ENCODE measurements at regions not wholly inside any gene's neighbourhood (a gene's known extent, or its start where the extent isn't known, plus 50 kb on each side); places are given as distances from the start of the nearest gene placed in this dataset.

DNA sequence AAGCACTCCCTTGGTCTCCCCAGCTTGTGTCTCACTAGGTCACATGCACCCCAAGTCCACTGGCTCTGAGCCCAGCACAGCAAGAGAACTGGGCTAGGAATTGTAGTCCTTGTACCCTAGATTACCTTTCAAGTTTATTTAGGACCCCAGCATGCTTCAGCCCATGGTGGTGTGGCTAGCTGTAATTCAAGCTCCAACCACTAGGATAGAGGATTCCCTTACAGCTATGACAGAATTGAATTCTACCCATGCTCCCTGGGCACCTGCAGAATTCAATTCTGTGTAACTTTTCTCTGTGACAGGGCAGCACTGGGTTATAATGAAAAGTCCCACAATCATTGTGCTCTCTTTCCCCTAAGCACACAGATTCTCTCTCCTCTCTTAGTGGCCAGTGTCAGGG, 253.8 kb upstream of the DMD start:
- no peak for DNase-seq

DNA sequence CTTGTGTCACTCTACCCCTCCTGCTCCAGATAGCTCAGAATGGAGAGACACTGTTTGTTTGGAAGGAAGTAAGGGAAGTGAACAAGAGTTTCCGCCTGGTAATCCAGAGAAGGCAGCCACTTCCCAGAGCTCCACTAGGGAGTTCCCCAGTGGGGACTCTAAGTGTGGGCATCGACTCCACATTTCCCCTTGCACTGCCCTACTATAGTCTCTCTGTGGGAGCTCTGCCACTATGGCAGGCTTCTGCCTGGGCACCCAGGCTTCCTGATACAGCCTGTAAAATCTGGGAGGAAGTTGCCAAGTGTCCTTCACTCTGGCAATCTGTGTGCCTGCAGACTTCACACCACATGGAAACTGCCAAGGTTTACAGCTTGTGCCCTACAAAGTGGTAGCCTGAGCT, 245.8 kb upstream of the DMD start:
- DNase-seq = no peak

DNA sequence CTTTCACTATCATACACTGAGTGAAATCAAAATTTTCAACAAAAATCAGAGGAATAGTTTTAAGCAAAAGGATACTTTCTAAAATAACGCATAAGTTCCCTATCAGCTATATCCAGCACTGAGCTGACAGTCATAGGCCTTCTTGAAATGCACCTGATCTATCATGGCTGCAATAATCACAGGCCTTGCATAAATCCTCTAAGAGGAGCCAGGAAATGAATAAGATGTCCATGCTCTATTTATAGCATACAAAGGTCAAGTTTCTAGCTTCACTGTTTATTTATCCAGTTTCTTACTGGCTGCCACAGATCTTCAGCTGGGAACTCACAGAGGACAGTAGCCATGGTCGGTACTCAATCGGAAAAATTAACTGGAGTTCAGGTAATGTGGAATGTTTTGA, 235.9 kb upstream of the DMD start:
- no peak for DNase-seq

DNA sequence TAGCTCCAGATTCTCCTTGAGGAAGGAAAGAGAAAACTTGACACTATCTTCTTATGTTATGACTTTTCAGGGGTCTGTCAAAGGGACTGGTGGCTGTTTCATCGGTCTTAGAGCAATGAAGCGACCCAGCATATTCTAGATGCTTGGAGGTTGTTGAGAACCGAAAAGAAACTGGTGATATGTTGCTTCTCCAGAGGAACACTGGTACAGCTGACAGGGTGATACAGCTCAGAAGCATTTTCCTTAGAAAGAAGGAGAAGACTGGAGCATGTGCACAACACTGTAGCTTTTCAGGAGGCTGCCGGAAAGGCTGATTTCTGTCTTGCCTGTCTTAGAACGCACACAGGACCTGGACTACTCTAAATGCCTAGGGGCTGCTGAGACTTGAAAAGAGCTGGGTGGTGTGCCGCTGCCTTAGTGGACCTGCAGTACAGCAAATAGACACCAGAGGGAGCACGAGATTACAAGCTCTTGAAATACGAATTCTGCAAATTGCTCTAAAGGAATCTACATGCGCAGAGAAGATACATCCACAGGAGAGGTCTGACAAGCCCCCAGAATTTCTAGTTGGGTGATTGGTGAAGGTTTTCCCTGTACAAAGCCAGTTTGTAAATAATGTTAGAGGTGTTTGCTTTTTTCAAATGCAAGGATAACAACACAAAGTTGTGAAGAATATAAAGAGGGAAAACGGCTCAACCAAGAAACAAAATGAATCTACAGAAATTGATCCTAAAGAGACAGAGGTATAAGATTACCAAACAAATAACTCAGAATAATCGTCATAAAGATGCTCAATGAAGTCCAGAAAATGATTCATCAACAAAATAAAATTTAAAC, 223.1 kb upstream of the DMD start:
- peak in 39 of 51 donors; percentile 0 to 55 (median 9) for DNase-seq

DNA sequence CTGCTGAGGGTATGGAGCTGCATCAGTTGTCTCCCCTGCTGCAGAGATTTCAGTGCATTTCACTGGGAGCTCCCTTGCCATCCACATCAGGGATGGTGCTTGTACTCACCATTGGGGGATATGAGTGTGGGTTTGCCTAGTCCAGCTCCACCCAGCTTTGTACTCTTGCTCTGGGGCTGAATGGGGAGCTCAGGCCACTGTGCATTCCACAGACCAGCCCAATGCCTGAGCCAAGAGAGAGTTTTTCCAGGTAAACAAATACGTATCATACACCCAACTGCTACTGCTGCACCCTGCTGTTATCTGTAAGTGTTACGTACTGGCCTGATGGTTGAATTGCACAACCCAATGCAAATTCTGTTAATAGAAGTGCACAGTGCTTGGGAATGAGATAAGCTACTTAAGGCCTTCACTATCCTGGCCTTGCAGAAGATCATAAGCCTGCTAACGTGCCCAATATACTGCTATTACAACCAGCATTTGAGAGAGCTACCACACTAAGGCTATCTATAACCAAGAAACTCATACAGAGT, 205.0 kb upstream of the DMD start:
- DNase-seq = no peak

DNA sequence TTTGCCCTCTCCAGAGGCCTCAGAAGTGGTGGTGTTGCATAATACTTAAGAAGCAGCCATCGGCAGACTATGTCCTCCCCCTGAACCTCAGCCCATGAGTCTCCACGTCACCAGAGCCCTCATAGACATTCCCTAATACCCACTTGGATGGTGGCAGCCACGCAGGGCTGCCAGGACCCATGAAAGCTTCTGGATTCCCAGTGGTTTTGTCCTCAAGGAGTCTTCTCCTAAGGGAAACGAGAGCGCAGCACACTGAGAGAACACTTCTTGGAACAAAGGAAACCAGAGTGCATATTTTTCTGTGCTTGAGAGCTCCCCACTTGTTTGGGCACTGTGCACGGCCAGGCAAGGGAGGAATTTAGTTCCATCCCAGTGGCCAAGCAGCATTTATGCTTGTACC, 204.1 kb upstream of the DMD start:
- DNase-seq = no peak

DNA sequence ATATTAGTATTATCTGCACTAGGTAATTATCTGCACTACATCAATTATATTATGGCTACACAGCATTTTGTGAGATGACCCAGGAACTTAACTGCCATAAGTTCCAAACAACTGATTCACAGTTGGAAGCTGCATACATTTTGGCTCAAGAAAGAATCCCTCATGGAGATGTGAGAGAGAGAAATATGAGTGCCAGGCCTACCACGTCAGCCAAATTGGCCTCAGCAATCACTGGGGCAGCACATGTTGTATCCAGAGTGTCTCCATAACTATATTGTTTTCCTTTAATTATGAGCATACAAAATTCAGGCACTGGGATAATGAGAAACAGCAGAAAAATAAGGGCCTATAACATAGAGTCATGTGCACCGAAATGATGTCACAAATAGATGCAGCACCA, 174.2 kb upstream of the DMD start:
- no peak for DNase-seq

DNA sequence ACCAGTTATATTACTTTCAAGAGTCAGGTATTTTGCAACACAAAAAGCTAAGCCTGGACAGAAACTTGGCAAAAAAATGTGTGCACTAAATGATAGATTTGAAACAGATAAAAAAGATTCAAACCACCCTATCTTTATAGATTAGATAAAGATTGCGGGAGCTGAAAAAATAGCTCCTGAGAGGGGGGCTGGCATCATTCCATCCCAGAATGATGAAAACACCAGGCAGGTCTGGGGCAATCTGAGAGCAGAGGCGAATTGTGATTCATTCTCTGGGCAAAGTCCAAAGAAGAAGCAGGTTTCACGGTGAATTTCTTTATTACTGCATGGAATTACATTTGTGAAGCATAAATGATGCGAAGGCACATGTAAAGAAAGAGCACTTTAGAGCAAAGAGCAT, 168.5 kb upstream of the DMD start:
- DNase-seq = no peak

DNA sequence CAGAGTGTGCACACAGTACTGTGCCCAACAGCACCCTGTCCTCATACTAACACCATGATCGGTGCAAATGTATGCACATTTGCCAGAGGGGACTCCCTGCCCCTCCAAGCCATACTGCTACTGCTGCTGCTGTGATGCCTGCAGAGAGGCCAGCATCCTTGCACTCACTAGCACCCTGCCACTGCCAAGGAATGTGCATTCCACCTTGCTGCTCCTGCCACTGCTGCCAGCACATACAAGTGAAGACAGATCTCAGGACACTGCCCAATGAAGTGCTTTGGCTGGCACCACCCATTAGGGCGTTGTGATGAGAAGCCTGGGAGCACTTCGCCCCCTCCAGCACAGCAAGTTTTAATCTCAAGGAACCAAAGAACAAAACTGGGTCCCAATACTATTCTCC, 146.3 kb upstream of the DMD start:
- DNase-seq = no peak

DNA sequence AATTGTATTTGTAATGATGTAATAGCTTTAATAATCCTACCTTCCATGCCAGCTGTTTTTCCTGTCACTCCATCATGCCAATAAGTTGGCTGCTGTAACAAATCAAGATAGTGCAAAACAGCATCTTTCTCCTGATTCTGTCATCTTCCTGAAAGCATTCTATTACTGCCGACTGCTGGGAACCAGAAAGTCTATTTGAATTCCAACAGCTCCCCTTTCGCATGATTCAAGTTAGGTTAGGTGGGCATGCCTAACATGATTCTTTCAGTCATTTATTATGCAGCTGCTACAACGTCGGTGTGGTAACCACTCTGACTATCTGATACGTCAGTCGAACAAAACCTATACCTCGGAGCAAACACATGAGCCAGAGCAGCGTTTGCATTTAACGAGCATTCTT, 127.9 kb upstream of the DMD start:
- peak in 7 of 51 donors; percentile 0 to 48 (median 1) for DNase-seq

DNA sequence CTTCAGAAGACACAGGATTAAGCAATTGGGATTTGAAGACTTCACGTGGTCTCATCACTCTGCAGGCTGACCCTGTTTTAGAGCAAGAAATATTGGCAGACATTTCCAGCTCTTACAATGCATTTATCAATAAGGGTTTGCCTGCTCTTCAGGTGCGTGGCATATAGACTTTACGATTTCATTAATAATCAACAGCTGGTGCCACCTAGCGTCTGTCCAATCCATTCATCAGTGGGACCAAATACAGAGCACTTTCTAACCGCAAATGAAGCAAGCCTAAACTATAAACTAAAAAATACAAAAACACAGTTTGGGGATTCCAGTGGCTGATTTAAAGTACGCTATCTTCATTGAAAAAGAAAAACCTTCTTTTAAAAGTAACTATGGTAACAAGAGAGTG, 125.4 kb upstream of the DMD start:
- peak in 23 of 51 donors; percentile 0 to 57 (median 2) for DNase-seq

DNA sequence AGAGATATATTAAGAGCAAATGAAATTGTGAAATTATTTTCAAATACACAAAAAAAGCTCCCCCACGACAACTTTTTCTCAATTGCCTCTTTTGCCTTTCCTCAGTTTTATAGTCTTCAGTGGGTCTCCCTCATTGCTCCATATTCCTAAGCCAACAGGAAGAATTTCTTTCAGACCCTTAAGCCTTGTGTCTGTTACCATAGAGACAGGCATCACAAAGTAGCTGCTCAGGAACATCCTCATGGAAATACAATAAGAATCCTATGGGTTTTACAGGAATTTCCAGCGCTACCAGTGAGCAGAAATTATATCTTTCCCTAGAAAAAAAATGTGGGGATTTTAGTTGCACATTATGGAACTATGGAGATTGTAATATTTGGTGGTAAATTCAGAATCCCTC, 121.9 kb upstream of the DMD start:
- no peak for DNase-seq

DNA sequence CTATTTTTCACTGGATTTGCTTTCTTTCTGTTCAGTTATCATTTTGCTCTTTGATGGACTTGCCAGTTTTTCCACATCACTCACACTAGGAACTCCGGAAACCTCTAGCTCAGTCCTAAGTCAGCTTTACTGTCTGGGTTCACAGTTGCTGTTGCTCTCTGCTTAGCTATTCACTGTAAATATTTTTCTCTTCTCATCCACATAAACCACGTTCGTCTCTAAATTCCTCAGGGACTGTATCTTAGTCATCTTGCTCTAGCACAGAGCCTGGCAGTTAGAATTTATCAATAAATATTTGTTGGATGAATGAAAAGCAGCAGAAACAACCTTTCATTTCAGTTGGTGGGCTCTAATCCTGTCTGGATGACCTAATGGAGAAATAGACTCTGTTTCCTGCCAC, 119.4 kb upstream of the DMD start:
- DNase-seq = no peak

DNA sequence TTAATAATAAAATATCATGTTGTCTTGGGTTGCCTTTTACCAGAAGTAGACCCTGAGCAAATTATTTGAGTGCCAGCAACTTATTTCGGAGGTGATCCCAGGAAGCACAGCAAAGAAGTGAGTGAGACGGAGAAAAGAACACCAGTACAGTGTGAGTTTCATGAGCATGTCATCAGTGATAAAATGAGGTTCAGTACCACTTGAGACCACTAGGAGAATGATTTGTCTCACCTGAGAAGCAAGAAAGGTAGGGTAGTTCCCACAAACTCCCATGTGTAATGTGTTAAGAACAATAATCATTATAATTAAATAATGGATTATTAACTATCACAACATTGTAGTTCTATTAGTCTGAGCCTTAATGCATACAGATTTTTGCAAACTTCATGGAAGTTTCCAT, 112.8 kb upstream of the DMD start:
- DNase-seq = no peak

DNA sequence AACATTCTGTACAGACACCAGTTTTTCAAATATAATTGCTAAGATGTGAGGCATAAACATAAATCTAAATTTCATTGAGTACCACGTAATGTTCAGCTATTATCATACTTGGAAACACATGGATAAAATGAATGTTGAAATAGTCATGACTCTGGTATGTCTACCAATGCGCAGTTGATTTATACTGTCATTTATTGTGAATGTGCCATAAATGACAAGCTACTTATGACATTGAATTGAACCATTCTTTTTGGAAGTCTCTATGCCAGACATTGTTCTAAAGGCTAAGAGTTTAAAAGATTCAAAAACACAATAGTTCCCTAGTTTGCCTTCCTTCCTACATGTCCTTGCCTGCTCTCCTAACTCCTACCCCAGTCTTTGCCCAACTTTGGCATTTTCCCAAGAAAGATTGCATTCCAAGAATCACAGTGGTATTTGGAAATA, 96.6 kb upstream of the DMD start:
- no peak for DNase-seq

DNA sequence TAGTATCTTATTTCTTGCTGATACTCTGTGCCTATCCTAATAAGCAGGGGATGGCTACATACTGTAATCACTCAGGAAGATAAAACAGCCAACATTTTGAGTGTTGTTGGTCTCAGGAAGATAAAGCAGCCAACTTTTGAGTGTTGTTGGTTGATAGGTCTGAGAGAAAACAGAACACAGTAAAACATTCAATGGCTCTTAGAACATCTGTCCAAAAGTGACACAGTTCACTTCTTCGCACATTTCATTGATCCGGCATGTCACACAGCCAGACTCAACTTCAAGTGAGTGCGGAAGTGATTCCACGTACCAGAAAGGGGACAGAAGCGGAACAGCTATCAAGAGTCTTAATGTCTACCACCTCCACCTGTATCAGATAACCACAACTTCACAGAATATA, 87.3 kb upstream of the DMD start:
- DNase-seq = no peak

DNA sequence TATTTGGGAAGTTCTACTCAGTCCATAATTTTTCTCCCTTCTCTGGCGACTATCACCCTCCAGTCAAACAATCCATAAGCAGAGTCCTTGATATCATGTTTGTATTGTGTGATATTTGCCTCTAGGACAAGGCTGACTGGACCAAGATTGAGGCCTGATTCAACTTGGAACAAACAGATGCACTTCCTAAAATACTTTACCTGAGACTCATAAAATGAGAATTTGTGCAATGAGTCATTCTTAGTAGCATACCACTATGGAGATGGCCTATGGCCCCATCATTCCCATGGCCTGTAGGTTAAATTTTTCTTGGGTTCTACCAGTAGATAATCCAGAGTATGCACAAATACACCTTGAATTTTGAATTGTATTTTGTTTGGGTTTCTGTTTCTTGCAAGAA, 74.2 kb upstream of the DMD start:
- no peak for DNase-seq

DNA sequence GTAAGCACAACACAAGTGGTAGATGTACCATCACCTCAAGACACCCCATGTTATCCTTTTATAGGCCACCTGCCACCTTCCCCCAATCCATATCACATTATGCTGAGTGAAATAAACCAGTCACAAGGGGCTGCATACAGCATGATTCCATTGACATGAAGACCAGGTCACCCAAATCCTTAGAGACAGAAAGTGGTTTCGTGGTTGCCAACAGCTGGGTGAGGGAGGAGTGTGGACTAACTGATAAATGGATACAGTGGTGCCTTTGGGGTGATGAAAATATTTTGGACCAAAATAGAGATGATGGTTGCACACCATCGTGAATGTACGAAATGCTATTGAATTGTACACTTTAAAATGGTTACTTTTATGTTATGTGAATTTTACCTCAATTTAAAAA, 65.7 kb upstream of the DMD start:
- DNase-seq = no peak

DNA sequence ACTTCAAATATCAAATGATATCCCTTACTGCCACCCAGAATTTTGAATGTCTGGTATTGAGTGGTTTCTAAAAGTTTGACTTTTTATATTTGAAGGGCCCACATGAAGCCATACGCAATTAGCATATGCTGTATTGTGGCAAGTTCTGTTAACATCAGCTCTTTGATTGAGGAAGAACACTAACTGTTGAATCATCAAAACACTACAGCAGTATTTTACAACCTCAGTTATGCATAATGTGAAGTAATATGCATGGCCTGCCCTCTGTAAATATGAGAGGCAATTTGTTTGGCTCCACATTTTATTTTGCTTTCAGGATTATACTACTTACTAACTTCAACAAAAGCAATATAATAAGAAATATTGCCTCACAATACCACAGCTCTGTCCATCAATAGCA, 62.2 kb upstream of the DMD start:
- no peak for DNase-seq

DNA sequence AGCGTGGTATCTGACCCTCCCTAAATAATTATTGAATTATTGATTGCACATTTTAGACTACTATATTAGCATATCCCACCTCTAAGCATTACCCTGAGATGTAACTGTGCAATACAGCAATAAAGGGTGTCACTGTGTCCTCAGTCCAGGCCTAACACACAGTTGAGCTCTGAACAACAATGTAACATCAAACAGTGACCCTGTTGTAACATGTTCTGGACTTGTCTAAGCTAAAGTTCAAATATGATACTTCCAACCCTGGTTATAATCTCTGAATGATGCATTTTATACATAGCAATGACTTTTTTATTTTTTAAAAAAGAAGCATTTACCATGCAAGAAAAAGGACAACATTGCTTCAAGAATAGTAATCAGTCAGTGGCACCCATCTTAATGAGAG, 61.6 kb upstream of the DMD start:
- DNase-seq = no peak
